ENCODE measurements at regions not wholly inside any gene's neighbourhood (a gene's known extent, or its start where the extent isn't known, plus 50 kb on each side); places are given as distances from the start of the nearest gene placed in this dataset.

- Mint-ChIP-seq H3K36me3 (ENCODE audit: low read depth) (no peaks in the 10 kb centered on the region), H3K27me3 (ENCODE audit: low read depth) (peaks cover 18% of the 10 kb centered on the region), H3K27ac (ENCODE audit: unreplicated experiment) (no peak overlapping the region), H3K9me3 (ENCODE audit: low read depth) (no peaks in the 10 kb centered on the region), H3K4me3 (ENCODE audit: unreplicated experiment) (no peak overlapping the region), H3K4me1 (ENCODE audit: low read depth) (no peaks in the 10 kb centered on the region)
- TF ChIP-seq CTCF (IDR thresholded peaks at IDR 0.05), result no peak
- no peak for DNase-seq (ENCODE audit: low spot score)
Observed at GRCh38 chr20:39132093-39132492, 169.9 kb downstream of the DHX35 start.

DNA sequence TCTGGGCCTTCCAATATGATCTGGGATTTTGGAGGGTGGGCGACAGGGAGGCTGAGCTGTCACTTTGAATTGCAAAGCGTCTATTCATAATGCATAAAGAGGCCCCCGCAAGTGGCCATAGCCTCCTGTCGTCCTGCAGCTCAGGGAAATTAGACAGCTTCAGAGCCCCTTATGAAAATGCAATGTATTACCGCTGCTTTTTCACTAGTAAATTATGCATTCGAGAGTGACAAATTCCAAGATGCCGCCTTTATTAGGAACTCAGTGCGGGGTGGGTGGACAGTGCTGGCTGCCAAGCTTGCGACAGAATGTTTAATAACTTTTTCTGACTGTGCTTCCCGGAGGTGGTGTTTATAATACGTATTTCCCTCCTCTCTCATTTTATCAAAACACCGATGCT lies 168.5 kb downstream of the DHX35 start:
- Mint-ChIP-seq H3K9me3 (ENCODE audit: low read depth) (peaks cover 3% of the 10 kb centered on the region), H3K36me3 (ENCODE audit: low read depth) (no peaks in the 10 kb centered on the region), H3K27me3 (ENCODE audit: low read depth) (peaks cover 8% of the 10 kb centered on the region), H3K27ac (ENCODE audit: unreplicated experiment) (no peak overlapping the region), H3K4me3 (ENCODE audit: unreplicated experiment) (no peak overlapping the region), H3K4me1 (ENCODE audit: low read depth) (no peaks in the 10 kb centered on the region)
- DNase-seq (ENCODE audit: low spot score), result no peak
- no peak for TF ChIP-seq CTCF (IDR thresholded peaks at IDR 0.05)

- Mint-ChIP-seq H3K27me3 (ENCODE audit: low read depth) (peaks cover 9% of the 10 kb centered on the region), H3K4me3 (ENCODE audit: unreplicated experiment) (no peak overlapping the region), H3K27ac (ENCODE audit: unreplicated experiment) (no peak overlapping the region), H3K36me3 (ENCODE audit: low read depth) (no peaks in the 10 kb centered on the region), H3K9me3 (ENCODE audit: low read depth) (peaks cover 8% of the 10 kb centered on the region), H3K4me1 (ENCODE audit: low read depth) (no peaks in the 10 kb centered on the region)
- no peak for DNase-seq (ENCODE audit: low spot score)
- TF ChIP-seq CTCF (IDR thresholded peaks at IDR 0.05), result no peak
Observed at GRCh38 chr20:39129523-39129922, 167.4 kb downstream of the DHX35 start.

DNA sequence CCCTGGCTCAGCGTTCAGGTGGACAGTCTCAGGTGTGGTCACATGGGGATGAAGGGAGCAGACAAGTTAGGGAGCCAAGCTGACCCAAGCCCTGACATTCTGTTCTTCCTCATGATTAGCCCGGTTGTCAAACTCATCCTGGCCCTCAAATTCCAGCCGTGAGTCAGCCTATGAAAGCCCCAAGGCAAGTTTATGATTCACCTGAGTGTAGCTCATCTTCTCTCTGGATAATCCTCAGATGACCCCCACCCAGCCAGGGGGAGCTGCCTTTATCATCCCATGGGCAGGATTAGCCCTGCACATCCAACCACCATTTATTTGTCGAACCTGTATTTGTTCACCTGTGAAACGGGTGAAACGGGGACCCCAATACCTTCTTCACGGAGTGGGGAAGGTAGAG lies 161.9 kb downstream of the DHX35 start:
- Mint-ChIP-seq H3K4me1 (ENCODE audit: low read depth) (no peaks in the 10 kb centered on the region), H3K9me3 (ENCODE audit: low read depth) (peaks cover 8% of the 10 kb centered on the region), H3K4me3 (ENCODE audit: unreplicated experiment) (no peak overlapping the region), H3K27me3 (ENCODE audit: low read depth) (peaks cover 32% of the 10 kb centered on the region), H3K36me3 (ENCODE audit: low read depth) (no peaks in the 10 kb centered on the region), H3K27ac (ENCODE audit: unreplicated experiment) (no peak overlapping the region)
- no peak for DNase-seq (ENCODE audit: low spot score)
- no peak for TF ChIP-seq CTCF (IDR thresholded peaks at IDR 0.05)

- no peak for TF ChIP-seq CTCF (IDR thresholded peaks at IDR 0.05)
- peaks cover 8% of the 10 kb centered on the region for H3K9me3 Mint-ChIP-seq (ENCODE audit: low read depth)
- no peak for DNase-seq (ENCODE audit: low spot score)
- H3K27ac Mint-ChIP-seq (ENCODE audit: unreplicated experiment), result no peak overlapping the region
- peaks cover 32% of the 10 kb centered on the region for H3K27me3 Mint-ChIP-seq (ENCODE audit: low read depth)
- H3K4me3 Mint-ChIP-seq (ENCODE audit: unreplicated experiment), result no peak overlapping the region
- no peaks in the 10 kb centered on the region for H3K4me1 Mint-ChIP-seq (ENCODE audit: low read depth)
- no peaks in the 10 kb centered on the region for H3K36me3 Mint-ChIP-seq (ENCODE audit: low read depth)
Observed at GRCh38 chr20:39123185-39123557, 161.0 kb downstream of the DHX35 start.

Data from chondrocyte (in vitro differentiated cells).